ENCODE measurements at regions not wholly inside any gene's neighbourhood (a gene's known extent, or its start where the extent isn't known, plus 50 kb on each side); places are given as distances from the start of the nearest gene placed in this dataset.

DNA sequence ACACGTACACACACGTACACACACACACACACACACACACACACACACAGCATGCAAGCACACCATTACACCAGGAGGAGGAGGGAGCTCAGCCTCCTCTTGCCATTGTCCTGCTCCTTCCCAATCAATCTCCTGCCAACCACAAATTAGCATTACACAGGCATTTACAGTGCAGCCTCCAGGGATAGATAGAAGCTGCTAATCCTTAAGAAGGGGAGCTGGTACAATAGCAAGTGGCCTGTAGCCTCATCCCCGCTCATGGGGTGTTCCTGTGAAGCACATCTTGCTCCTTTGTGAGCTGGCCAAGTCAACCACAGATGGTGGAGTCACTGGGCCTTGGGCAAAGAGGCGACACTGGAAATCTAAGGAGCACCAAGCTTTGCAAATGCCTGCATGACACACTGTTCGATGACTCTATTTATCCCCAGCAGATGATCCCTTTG lies 110.3 kb upstream of the PKDCC start:
- Mint-ChIP-seq H3K4me1 (ENCODE audit: low read depth) (peaks cover 91% of the 10 kb centered on the region), H3K36me3 (ENCODE audit: low read depth) (no peaks in the 10 kb centered on the region), H3K4me3 (ENCODE audit: unreplicated experiment) (no peak overlapping the region), H3K9me3 (ENCODE audit: low read depth) (no peaks in the 10 kb centered on the region), H3K27ac (ENCODE audit: unreplicated experiment) (peak overlapping the region; percentile 15), H3K27me3 (ENCODE audit: low read depth) (no peaks in the 10 kb centered on the region)
- TF ChIP-seq, protein P1, sequence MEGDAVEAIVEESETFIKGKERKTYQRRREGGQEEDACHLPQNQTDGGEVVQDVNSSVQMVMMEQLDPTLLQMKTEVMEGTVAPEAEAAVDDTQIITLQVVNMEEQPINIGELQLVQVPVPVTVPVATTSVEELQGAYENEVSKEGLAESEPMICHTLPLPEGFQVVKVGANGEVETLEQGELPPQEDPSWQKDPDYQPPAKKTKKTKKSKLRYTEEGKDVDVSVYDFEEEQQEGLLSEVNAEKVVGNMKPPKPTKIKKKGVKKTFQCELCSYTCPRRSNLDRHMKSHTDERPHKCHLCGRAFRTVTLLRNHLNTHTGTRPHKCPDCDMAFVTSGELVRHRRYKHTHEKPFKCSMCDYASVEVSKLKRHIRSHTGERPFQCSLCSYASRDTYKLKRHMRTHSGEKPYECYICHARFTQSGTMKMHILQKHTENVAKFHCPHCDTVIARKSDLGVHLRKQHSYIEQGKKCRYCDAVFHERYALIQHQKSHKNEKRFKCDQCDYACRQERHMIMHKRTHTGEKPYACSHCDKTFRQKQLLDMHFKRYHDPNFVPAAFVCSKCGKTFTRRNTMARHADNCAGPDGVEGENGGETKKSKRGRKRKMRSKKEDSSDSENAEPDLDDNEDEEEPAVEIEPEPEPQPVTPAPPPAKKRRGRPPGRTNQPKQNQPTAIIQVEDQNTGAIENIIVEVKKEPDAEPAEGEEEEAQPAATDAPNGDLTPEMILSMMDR (IDR thresholded peaks at IDR 0.05) = no peak
- no peak for DNase-seq (ENCODE audit: low spot score)

DNA sequence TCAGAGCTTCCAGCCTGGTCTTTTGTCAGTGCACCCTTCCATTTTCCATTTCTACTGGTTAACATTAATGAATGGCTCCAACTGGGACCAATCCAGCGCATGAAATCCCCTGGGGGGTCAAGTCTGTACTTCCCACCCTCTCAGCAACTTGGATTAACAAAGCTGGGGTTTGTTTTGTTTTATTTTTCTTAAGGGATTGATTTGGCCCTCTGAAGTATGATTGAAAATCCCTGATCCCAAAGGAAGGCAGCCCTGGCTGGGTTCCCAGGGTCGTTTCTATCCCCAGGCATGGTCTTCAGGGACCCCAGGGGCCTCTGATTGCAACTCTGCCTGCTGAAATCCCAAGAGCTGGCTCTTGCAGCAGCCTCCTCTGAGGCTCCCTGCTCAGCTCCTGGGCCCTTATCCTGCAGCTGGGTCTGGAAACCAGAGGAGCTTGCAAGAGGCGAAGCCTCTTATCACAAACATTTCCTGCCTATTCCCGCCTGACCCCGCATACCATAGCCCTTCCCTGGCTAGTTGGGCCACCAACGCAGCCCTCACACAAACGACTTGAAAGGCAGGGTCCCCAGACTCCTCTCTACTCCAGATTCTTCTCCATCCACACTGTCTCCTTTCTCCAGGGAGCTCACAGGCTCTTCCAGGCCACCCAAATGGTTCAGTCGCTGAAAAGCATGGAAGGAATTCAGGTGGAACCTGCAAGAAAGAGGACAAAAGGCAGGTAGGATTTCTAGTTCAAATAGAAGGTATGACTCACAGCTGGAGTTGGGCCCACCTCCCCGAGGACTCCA lies 109.7 kb upstream of the PKDCC start:
- no peak for DNase-seq (ENCODE audit: low spot score)
- Mint-ChIP-seq H3K27me3 (ENCODE audit: low read depth) (no peaks in the 10 kb centered on the region), H3K4me3 (ENCODE audit: unreplicated experiment) (no peak overlapping the region), H3K9me3 (ENCODE audit: low read depth) (no peaks in the 10 kb centered on the region), H3K4me1 (ENCODE audit: low read depth) (peaks cover 85% of the 10 kb centered on the region), H3K36me3 (ENCODE audit: low read depth) (no peaks in the 10 kb centered on the region), H3K27ac (ENCODE audit: unreplicated experiment) (peak overlapping the region; percentile 49)
- TF ChIP-seq, protein P1 (IDR thresholded peaks at IDR 0.05) = no peak

DNA sequence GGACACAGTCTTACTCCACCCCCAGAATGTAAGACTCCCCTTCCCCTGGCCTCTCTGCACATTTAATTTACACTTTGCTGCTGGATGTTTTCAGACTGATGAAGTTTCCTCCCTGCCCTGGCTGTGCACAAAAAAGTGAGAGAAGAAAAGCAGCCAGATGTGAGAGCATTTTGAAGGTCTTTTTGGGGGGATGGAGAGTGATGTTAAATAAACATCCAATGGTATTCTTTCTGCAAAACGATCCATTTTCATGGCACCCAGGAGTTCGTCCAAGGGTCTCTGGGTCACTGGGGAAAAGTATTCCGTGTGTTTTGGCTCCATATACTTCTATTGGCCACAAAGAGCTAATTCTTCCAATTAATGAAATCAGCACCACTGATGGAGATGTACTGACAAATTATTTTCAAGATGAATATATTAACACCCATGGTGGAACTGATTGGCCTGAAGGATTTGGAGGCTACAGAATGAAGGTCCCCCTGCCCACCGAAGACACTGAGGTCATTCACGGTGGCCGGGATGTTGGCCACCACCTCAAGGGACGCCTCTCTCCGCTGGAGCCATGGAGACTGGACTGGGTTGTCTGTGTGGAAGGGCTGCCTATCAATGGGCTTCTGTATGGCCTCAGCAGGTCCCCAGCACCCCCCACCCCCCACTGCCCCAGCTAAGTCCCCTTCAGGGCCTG lies 107.6 kb upstream of the PKDCC start:
- peak overlapping the region; percentile 95 for H3K27ac Mint-ChIP-seq (ENCODE audit: unreplicated experiment)
- DNase-seq (ENCODE audit: low spot score) = no peak
- H3K4me1 Mint-ChIP-seq (ENCODE audit: low read depth) = peaks cover 69% of the 10 kb centered on the region
- H3K27me3 Mint-ChIP-seq (ENCODE audit: low read depth) = no peaks in the 10 kb centered on the region
- TF ChIP-seq, protein P1 (IDR thresholded peaks at IDR 0.05) = no peak
- no peaks in the 10 kb centered on the region for H3K36me3 Mint-ChIP-seq (ENCODE audit: low read depth)
- peaks cover 2% of the 10 kb centered on the region for H3K9me3 Mint-ChIP-seq (ENCODE audit: low read depth)
- H3K4me3 Mint-ChIP-seq (ENCODE audit: unreplicated experiment) = no peak overlapping the region

DNA sequence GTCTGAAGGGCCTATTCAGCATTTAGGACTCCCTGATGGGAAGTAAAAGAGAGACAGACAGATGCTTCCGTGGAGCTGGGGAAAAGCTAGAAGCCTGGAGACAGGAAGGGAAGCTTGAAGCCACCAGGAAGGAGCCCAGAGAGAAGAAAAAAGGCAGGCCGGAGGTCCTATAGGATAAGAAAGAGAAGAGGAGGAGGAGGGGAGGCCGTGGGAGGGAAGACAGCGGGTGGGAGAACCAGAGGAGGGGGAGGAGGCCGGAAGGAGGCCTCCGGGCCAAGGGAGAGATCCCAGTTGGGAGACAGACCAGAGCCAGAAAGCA lies 107.1 kb upstream of the PKDCC start:
- H3K27me3 Mint-ChIP-seq (ENCODE audit: low read depth) = no peaks in the 10 kb centered on the region
- no peak overlapping the region for H3K4me3 Mint-ChIP-seq (ENCODE audit: unreplicated experiment)
- peaks cover 65% of the 10 kb centered on the region for H3K4me1 Mint-ChIP-seq (ENCODE audit: low read depth)
- TF ChIP-seq, protein P1 (IDR thresholded peaks at IDR 0.05) = no peak
- H3K9me3 Mint-ChIP-seq (ENCODE audit: low read depth) = peaks cover 4% of the 10 kb centered on the region
- no peaks in the 10 kb centered on the region for H3K36me3 Mint-ChIP-seq (ENCODE audit: low read depth)
- peak overlapping the region; percentile 95 for H3K27ac Mint-ChIP-seq (ENCODE audit: unreplicated experiment)
- DNase-seq (ENCODE audit: low spot score) = no peak

DNA sequence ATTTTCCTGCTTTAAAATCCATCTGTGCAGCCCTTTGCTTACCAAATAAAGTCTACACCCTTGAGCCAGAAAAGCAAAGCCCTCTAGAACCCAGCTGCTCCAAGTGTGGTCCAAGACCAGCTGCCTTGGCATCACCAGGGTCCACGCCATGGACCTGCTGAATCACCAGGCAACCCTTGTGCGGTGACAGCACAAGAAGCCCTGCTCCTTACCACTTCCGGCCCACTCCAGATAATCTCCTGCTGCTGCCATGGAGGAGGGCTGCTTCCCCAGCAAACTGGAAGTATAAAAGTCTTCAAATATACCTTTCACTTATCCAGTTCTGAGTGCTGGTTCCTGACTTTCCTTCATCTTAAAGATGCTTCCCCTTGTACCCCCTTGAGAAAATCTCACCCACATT lies 106.0 kb upstream of the PKDCC start:
- Mint-ChIP-seq H3K4me3 (ENCODE audit: unreplicated experiment) (no peak overlapping the region), H3K9me3 (ENCODE audit: low read depth) (peaks cover 4% of the 10 kb centered on the region), H3K36me3 (ENCODE audit: low read depth) (peaks cover 2% of the 10 kb centered on the region), H3K4me1 (ENCODE audit: low read depth) (peaks cover 54% of the 10 kb centered on the region), H3K27me3 (ENCODE audit: low read depth) (no peaks in the 10 kb centered on the region), H3K27ac (ENCODE audit: unreplicated experiment) (no peak overlapping the region)
- TF ChIP-seq, protein P1 (IDR thresholded peaks at IDR 0.05) = no peak
- no peak for DNase-seq (ENCODE audit: low spot score)

Data from chondrocyte (in vitro differentiated cells).